ENCODE measurements at regions not wholly inside any gene's neighbourhood (a gene's known extent, or its start where the extent isn't known, plus 50 kb on each side); places are given as distances from the start of the nearest gene placed in this dataset.
A peak's percentile ranks its signal among the peaks of the same experiment; 100 is the strongest.
"Not testable (repeated sequence)": the region's sequence is repeated elsewhere in the genome, so short reads cannot be mapped to it uniquely, and the experiment has no call there.

DNA sequence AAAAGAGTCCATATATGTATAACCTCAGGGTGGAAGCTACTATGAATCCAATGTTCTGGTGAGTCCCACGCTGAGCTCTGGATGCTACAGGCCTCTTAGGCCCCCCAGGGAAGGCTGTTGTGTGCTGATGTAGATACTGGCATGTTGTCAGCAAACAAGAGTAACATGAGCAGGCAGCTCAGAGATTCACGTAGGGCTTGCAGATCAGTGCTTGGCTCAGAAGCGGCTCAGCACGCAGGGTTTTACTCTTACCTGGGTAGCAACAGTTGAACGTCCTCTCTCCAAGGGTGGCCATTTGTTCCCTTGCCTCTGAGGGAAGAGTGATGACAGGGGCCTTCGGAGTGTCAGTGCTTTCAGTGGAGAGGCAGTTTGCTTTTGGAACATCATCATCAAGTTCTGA lies 93.4 kb downstream of the ZFP64 start:
- no peak for DNase-seq (ENCODE audit: low spot score)

DNA sequence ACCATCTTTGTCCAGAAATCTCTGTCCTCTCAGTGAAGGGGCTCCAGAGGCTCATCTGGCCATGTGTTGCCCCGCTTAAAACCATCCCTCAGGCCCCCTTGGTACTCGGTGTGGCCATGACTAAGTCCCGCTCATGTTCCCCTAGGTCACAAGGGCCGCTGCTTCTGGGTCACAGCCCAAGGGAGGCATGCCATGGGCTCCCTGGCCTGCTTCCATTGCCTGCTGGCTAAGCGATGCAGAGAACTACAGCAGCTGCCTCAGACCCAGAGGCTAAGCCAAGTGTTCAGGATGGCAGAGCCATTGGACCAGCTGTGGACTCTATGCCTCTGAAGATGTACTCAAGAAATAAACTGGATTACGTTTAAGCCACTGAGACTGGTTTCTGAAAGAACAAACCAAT lies 95.5 kb downstream of the ZFP64 start:
- no peak for DNase-seq (ENCODE audit: low spot score)

- no peak for DNase-seq (ENCODE audit: low spot score)
These were observed 96.9 kb downstream of the ZFP64 start for GRCh38 chr20:52094693-52095092.

- DNase-seq (ENCODE audit: low spot score): no peak
These were observed 98.0 kb downstream of the ZFP64 start for GRCh38 chr20:52093575-52093974.

DNA sequence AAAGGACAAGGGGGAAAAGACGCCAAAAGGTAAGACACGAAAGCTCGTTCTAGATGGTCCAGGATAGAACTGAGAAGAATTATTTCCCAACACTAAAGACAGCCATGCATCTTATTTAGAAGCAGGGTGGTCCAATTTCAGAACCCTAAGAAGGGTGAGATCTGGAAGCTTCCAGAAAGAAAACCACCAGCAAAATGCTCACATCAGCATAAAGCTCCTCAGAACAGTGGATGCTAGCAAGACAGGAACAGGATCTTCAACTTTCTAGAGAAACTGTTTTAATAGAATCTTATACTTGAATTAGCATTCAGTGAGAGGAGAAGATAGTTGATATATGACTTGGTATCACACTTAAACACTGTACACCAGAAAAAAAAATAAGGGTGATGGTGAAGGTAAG lies 101.5 kb downstream of the ZFP64 start:
- DNase-seq (ENCODE audit: low spot score): no peak

DNA sequence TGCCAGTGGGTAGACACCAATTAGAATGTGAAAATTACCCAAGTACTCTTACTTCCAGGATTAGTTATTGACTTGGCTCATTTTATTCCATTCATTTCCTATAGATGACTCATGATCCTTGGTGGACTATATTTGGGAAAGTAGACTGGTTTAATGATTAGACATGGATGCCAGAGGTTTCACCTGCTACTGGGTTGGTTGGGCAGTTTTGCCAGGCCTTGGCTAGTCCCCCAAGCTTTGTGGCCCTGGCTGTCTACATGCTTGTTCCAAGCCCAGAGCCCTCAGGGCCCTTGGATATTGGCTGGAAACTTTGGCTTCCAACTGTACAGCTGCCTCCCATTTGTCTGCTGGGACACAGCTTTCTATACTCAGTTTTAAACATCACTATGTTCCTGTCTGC lies 104.1 kb downstream of the ZFP64 start:
- DNase-seq (ENCODE audit: low spot score): no peak

DNA sequence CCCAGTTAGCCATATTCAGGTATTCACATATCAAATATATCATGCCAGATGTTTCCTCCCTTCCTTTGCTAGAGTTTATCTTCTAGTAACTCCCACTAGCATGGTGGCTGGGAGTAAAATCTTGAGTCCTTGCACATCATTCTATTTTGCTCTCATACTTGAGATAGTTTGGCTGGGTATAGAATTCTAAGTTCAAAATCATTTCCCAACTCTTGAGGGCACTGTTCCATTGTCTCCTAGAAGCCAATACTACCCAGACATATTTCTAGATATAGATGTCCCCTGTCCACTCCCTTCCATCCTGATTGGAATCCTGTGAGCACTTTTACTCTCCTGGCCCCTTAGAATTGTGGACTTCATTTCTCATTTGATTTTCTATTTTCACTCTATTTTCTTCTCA lies 104.7 kb downstream of the ZFP64 start:
- DNase-seq (ENCODE audit: low spot score): no peak

GRCh38 chr20:52084727-52085126 lies 106.9 kb downstream of the ZFP64 start:
- DNase-seq (ENCODE audit: low spot score): no peak

GRCh38 chr20:52083627-52084232 lies 107.8 kb downstream of the ZFP64 start:
- peak; percentile 14 for DNase-seq (ENCODE audit: low spot score)

GRCh38 chr20:52082612-52083011 lies 109.0 kb downstream of the ZFP64 start:
- DNase-seq (ENCODE audit: low spot score): no peak

GRCh38 chr20:52081791-52082190 lies 109.8 kb downstream of the ZFP64 start:
- no peak for DNase-seq (ENCODE audit: low spot score)

GRCh38 chr20:52081066-52081465 lies 110.5 kb downstream of the ZFP64 start:
- no peak for DNase-seq (ENCODE audit: low spot score)

DNA sequence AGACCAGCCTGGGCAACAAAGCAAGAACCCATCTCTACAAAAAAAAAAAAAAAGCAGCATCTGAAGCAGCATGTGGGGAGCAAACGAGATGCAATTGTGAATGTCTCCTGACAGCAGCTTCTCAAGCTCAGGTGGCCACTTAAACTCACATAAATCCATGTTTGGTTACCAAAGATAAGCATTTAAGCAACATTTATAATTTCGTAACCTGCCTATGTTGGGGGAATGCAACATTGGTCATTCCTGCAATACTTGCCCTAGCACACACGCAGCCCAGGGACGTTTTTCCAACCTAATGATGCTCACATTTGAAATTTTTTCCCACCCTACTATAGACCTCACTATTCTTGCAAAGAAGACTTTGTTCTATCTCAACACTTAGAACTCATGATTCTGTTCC lies 113.3 kb downstream of the ZFP64 start:
- no peak for DNase-seq (ENCODE audit: low spot score)

DNA sequence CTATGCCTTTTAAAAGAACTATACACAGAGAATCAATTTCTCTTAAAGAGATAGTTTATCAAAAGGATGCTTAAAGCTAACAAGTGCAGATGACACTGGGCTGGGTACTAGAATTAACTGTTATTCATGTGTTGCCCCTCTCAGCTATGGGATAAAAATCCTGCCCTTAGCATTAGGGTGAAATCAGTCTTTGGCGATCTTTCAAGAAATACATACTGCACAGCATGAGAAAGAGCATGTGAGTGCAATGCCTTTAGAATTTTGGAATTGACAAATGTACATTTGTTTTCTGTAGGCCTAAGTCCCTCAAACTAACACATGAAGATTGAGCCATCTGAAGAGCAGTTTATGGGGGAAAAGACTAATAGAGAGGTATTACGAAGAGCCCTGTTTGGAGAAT lies 115.4 kb downstream of the ZFP64 start:
- no peak for DNase-seq (ENCODE audit: low spot score)

DNA sequence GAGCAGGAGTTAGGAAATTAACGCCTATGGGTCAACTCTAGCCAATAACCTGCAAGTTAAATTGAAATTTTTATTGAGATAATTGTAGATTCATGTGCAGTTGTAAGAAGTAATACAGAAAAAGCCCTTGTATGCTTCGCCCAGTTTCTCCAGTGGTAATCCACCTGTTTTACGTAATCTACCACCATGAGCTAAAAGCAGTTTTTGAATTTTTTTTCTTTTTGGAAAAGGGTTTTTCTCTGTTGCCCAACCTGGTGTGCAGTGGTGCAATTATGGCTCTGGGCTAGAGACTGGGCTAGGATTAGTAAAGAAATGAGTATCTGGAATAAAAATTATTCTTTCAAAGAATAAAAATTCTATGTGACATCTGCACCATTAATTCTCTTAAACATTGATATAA lies 116.2 kb downstream of the ZFP64 start:
- no peak for DNase-seq (ENCODE audit: low spot score)

- DNase-seq (ENCODE audit: low spot score): no peak
These were observed 120.4 kb downstream of the ZFP64 start for GRCh38 chr20:52071136-52071535.

DNA sequence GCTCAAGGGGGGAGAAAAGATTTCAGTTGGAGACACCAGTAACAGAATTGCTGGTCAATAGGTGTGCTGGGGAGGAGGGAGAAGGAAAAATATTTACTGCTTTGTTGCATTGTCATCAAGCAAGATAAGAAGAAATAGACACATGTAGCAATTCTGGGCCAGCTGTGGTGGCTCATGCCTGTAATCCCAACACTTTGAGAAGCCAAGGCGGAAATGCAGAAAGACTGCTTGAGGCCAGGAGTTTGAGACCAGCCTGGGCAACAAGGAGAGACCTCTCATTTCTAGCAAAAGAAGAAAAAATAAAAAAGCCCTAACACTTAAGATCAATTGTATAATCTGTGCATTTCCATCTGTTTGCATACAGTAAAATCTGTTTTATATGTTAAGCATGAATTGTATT lies 126.6 kb downstream of the ZFP64 start:
- no peak for DNase-seq (ENCODE audit: low spot score)

- DNase-seq (ENCODE audit: low spot score): no peak
These were observed 128.9 kb downstream of the ZFP64 start for GRCh38 chr20:52062452-52063209.

DNA sequence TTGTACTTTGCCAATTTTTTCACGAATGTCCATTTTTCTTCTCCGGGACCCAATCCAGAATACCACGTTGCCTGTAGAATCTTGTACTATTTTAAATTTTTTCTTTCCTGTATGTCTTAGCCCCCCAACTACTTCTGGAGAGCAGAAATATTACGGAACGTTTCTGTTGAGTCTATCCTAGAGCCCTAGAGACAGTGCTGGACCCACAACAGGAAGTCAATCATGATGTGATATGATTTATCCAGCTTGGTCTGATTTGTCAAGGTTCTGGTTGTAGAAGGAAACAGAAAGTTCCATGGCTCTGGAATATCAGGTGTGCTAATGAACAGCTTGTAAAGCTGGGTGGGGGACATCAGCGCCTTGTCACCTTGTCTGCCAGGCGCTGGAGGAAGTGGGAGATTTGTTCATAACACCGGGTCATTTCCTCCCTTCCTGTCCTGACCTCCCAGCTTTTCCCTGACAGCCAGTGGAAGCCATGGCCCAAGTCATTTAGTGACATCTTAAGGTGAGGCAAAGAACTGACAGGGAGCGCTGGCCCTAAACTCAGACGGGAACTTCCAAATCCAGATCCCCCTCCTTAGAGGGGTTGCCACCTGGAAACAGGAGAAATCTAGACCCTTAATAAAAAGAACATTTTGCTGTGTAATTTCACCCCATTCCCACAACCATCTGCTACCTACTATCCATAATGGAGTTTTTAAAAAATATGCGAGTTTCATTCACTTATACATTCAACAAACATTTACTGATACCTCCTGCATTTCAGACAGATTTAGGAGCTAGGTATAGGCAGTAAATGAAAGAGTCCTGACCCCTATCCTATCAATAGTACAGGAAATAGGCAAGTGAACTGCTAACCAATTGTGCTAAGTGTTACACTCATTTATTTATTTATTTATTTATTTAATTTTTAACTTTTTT lies 130.5 kb downstream of the ZFP64 start:
- peak; percentile 23 for DNase-seq (ENCODE audit: low spot score)

GRCh38 chr20:52057133-52057532 lies 134.4 kb downstream of the ZFP64 start:
- DNase-seq (ENCODE audit: low spot score): not testable (repeated sequence)

DNA sequence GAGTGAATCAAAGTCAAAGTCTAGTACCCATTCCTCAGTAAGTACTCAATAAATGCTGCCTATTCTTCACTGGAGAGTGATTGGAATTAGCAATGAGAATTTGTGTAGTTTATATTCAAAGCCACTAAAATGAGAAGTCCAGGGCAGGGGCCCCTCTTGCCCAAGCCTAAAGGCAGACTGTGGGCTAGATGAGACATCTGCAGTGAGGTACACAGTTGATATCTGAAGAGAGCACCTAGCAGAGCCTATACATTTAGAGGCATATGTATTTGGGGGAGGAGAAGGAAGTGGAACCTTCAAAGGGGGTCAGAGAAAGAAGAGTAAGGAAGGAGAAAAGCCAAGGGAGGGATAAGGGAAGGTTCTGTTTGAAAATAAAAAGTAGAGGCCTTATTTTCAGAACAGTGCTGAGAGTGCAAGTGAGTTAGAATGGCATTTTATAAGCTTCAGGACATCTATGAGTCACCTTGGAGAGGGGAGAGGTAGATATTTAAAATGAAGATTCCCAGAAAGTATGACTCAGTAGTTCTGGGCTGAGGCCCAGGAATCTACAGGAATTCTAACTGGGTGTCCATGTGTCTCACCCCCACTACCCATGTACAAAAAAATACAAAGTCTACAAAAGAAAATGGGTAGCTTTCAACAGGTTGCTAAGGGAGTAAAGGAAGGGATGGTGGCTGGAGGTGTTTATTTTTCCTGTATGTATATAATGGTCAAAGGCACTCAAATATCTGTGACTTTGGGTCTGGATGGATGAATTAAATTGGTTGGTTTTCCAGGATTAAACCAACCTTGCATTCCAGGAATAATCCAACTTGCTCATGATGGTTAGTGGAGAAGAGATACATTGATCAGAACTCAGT lies 135.1 kb downstream of the ZFP64 start:
- DNase-seq (ENCODE audit: low spot score): no peak

- no peak for DNase-seq (ENCODE audit: low spot score)
These were observed 137.5 kb downstream of the ZFP64 start for GRCh38 chr20:52054123-52054522.

All from LoVo (cell line).